ENCODE measurements at regions not wholly inside any gene's neighbourhood (a gene's known extent, or its start where the extent isn't known, plus 50 kb on each side); places are given as distances from the start of the nearest gene placed in this dataset.

GRCh38 chr16:65445313-65446260 is 323.7 kb upstream of the CDH11 start:
- Histone ChIP-seq H3K36me3 (ENCODE audit: control insufficient read depth in 1 of 2, insufficient read depth in 2 of 2, low read length in 1 of 2) (no peaks in the 10 kb centered on the region), H3K4me1 (ENCODE audit: control insufficient read depth in 1 of 2, insufficient read depth in 2 of 2, low read length in 2 of 2) (no peaks in the 10 kb centered on the region), H3K27ac (ENCODE audit: low read depth in 1 of 2, low read length in 2 of 2) (no peak overlapping the region), H3K4me3 (ENCODE audit: low read length in 2 of 2) (no peak overlapping the region), H3K9me3 (ENCODE audit: control insufficient read depth, low read length) (no peaks in the 10 kb centered on the region), H3K27me3 (ENCODE audit: control insufficient read depth in 1 of 2, insufficient read depth in 2 of 2, low read length in 1 of 2) (peaks cover 0 to 1% of the 10 kb centered on the region in 2 donors)
- ATAC-seq (ENCODE audit: low FRiP score) (no peak), DNase-seq (no peak)
- 9 to 15% methylated on average over 1 of the region's 1 CpG for WGBS, 2 donors
- intact Hi-C loops (cut with DNase I) = no loop called here

GRCh38 chr16:65441501-65441900 is 319.6 kb upstream of the CDH11 start:
- Histone ChIP-seq H3K4me3 (ENCODE audit: low read length in 2 of 2) (no peak overlapping the region), H3K27me3 (ENCODE audit: control insufficient read depth in 1 of 2, insufficient read depth in 2 of 2, low read length in 1 of 2) (no peaks in the 10 kb centered on the region)
- 67 to 70% methylated on average over 2 of the region's 2 CpGs for WGBS, 2 donors

GRCh38 chr16:65429504-65430181 is 307.8 kb upstream of the CDH11 start:
- H3K27me3 ChIP-seq (ENCODE audit: control insufficient read depth in 1 of 2, insufficient read depth in 2 of 2, low read length in 1 of 2) = no peaks in the 10 kb centered on the region
- H3K4me3 ChIP-seq (ENCODE audit: low read length in 2 of 2) = no peak overlapping the region
- no peaks in the 10 kb centered on the region for H3K36me3 ChIP-seq (ENCODE audit: control insufficient read depth in 1 of 2, insufficient read depth in 2 of 2, low read length in 1 of 2)
- H3K27ac ChIP-seq (ENCODE audit: low read depth in 1 of 2, low read length in 2 of 2) = no peak overlapping the region
- no peak for DNase-seq
- WGBS, 2 donors = 84 to 85% methylated on average over 10 of the region's 10 CpGs
- no peaks in the 10 kb centered on the region for H3K9me3 ChIP-seq (ENCODE audit: control insufficient read depth, low read length)
- intact Hi-C loops (cut with DNase I) = no loop called here
- H3K4me1 ChIP-seq (ENCODE audit: control insufficient read depth in 1 of 2, insufficient read depth in 2 of 2, low read length in 2 of 2) = no peaks in the 10 kb centered on the region
- ATAC-seq (ENCODE audit: low FRiP score) = no peak

More at GRCh38 chr16:65441501-65441900, 319.6 kb upstream of the CDH11 start:
- intact Hi-C loops (cut with DNase I) = no loop called here
- H3K27ac ChIP-seq (ENCODE audit: low read depth in 1 of 2, low read length in 2 of 2) = no peak overlapping the region
- no peak for ATAC-seq (ENCODE audit: low FRiP score)
- no peak for DNase-seq
- H3K4me1 ChIP-seq (ENCODE audit: control insufficient read depth in 1 of 2, insufficient read depth in 2 of 2, low read length in 2 of 2) = no peaks in the 10 kb centered on the region
- H3K9me3 ChIP-seq (ENCODE audit: control insufficient read depth, low read length) = no peaks in the 10 kb centered on the region
- no peaks in the 10 kb centered on the region for H3K36me3 ChIP-seq (ENCODE audit: control insufficient read depth in 1 of 2, insufficient read depth in 2 of 2, low read length in 1 of 2)

GRCh38 chr16:65426484-65426883 is 304.6 kb upstream of the CDH11 start:
- no peak for ATAC-seq (ENCODE audit: low FRiP score)
- no peaks in the 10 kb centered on the region for H3K36me3 ChIP-seq (ENCODE audit: control insufficient read depth in 1 of 2, insufficient read depth in 2 of 2, low read length in 1 of 2)
- H3K4me3 ChIP-seq (ENCODE audit: low read length in 2 of 2) = no peak overlapping the region
- no peaks in the 10 kb centered on the region for H3K27me3 ChIP-seq (ENCODE audit: control insufficient read depth in 1 of 2, insufficient read depth in 2 of 2, low read length in 1 of 2)
- WGBS, 2 donors = 92 to 94% methylated on average over 1 of the region's 1 CpG
- intact Hi-C loops (cut with DNase I) = no loop called here
- no peaks in the 10 kb centered on the region for H3K9me3 ChIP-seq (ENCODE audit: control insufficient read depth, low read length)
- no peak overlapping the region for H3K27ac ChIP-seq (ENCODE audit: low read depth in 1 of 2, low read length in 2 of 2)
- no peak for DNase-seq
- no peaks in the 10 kb centered on the region for H3K4me1 ChIP-seq (ENCODE audit: control insufficient read depth in 1 of 2, insufficient read depth in 2 of 2, low read length in 2 of 2)

GRCh38 chr16:65422934-65423333 is 301.1 kb upstream of the CDH11 start:
- Histone ChIP-seq H3K36me3 (ENCODE audit: control insufficient read depth in 1 of 2, insufficient read depth in 2 of 2, low read length in 1 of 2) (no peaks in the 10 kb centered on the region), H3K9me3 (ENCODE audit: control insufficient read depth, low read length) (peaks cover 2% of the 10 kb centered on the region), H3K4me3 (ENCODE audit: low read length in 2 of 2) (no peak overlapping the region), H3K27ac (ENCODE audit: low read depth in 1 of 2, low read length in 2 of 2) (no peak overlapping the region), H3K4me1 (ENCODE audit: control insufficient read depth in 1 of 2, insufficient read depth in 2 of 2, low read length in 2 of 2) (no peaks in the 10 kb centered on the region), H3K27me3 (ENCODE audit: control insufficient read depth in 1 of 2, insufficient read depth in 2 of 2, low read length in 1 of 2) (no peaks in the 10 kb centered on the region)
- intact Hi-C loops (cut with DNase I) = no loop called here
- DNase-seq = no peak
- WGBS, 2 donors = 93 to 95% methylated on average over 4 of the region's 4 CpGs
- no peak for ATAC-seq (ENCODE audit: low FRiP score)

GRCh38 chr16:65421596-65421995 is 299.7 kb upstream of the CDH11 start:
- no peak overlapping the region for H3K4me3 ChIP-seq (ENCODE audit: low read length in 2 of 2)
- H3K4me1 ChIP-seq (ENCODE audit: control insufficient read depth in 1 of 2, insufficient read depth in 2 of 2, low read length in 2 of 2) = no peaks in the 10 kb centered on the region
- no peak overlapping the region for H3K27ac ChIP-seq (ENCODE audit: low read depth in 1 of 2, low read length in 2 of 2)
- ATAC-seq (ENCODE audit: low FRiP score) (no peak), DNase-seq (no peak)
- no peaks in the 10 kb centered on the region for H3K27me3 ChIP-seq (ENCODE audit: control insufficient read depth in 1 of 2, insufficient read depth in 2 of 2, low read length in 1 of 2)
- peaks cover 2% of the 10 kb centered on the region for H3K9me3 ChIP-seq (ENCODE audit: control insufficient read depth, low read length)
- intact Hi-C loops (cut with DNase I) = no loop called here
- 93 to 97% methylated on average over 2 of the region's 2 CpGs for WGBS, 2 donors
- H3K36me3 ChIP-seq (ENCODE audit: control insufficient read depth in 1 of 2, insufficient read depth in 2 of 2, low read length in 1 of 2) = no peaks in the 10 kb centered on the region

- Histone ChIP-seq H3K4me3 (ENCODE audit: low read length in 2 of 2) (no peak overlapping the region), H3K4me1 (ENCODE audit: control insufficient read depth in 1 of 2, insufficient read depth in 2 of 2, low read length in 2 of 2) (no peaks in the 10 kb centered on the region), H3K9me3 (ENCODE audit: control insufficient read depth, low read length) (peaks cover 2% of the 10 kb centered on the region), H3K27ac (ENCODE audit: low read depth in 1 of 2, low read length in 2 of 2) (no peak overlapping the region), H3K27me3 (ENCODE audit: control insufficient read depth in 1 of 2, insufficient read depth in 2 of 2, low read length in 1 of 2) (no peaks in the 10 kb centered on the region), H3K36me3 (ENCODE audit: control insufficient read depth in 1 of 2, insufficient read depth in 2 of 2, low read length in 1 of 2) (no peaks in the 10 kb centered on the region)
- no peak for ATAC-seq (ENCODE audit: low FRiP score)
- 91% methylated on average over 6 of the region's 6 CpGs for WGBS, 2 donors
- no peak for DNase-seq
- intact Hi-C loops (cut with DNase I) = no loop called here
These were observed 296.6 kb upstream of the CDH11 start for GRCh38 chr16:65418435-65418834.

GRCh38 chr16:65415460-65415859 is 293.6 kb upstream of the CDH11 start:
- no peak overlapping the region for H3K4me3 ChIP-seq (ENCODE audit: low read length in 2 of 2)
- H3K36me3 ChIP-seq (ENCODE audit: control insufficient read depth in 1 of 2, insufficient read depth in 2 of 2, low read length in 1 of 2) = no peaks in the 10 kb centered on the region

More at GRCh38 chr16:65415460-65415859, 293.6 kb upstream of the CDH11 start:
- H3K4me1 ChIP-seq (ENCODE audit: control insufficient read depth in 1 of 2, insufficient read depth in 2 of 2, low read length in 2 of 2) = no peaks in the 10 kb centered on the region
- intact Hi-C loops (cut with DNase I) = no loop called here
- H3K27me3 ChIP-seq (ENCODE audit: control insufficient read depth in 1 of 2, insufficient read depth in 2 of 2, low read length in 1 of 2) = no peaks in the 10 kb centered on the region
- no peak for ATAC-seq (ENCODE audit: low FRiP score)
- no peak overlapping the region for H3K27ac ChIP-seq (ENCODE audit: low read depth in 1 of 2, low read length in 2 of 2)
- no peak for DNase-seq
- WGBS, 2 donors = 97 to 98% methylated on average over 3 of the region's 3 CpGs
- peaks cover 2% of the 10 kb centered on the region for H3K9me3 ChIP-seq (ENCODE audit: control insufficient read depth, low read length)
